ENCODE measurements at regions not wholly inside any gene's neighbourhood (a gene's known extent, or its start where the extent isn't known, plus 50 kb on each side); places are given as distances from the start of the nearest gene placed in this dataset.

DNA sequence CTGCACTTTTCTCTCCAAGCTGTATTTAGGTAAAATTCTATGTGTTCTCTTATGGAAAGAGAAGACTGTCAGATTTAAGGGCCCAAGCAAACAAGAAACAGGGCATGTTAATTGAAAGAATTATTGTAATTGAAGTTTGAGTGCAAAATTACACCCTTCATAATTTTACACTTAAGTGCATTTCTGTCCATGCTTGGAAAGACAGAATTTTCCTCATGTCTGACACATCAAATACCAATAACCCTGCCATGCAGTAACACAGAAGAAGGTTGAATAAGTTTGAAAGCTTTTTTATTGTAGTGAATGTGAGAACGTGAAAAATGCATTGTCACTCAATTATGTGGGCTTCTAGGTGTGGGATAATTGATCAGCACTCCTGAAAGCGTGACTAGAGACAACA is 52.9 kb upstream of the PARD3B start:
- TF ChIP-seq POLR2A (IDR thresholded peaks at IDR 0.05): no peak
- TF ChIP-seq, protein P1, sequence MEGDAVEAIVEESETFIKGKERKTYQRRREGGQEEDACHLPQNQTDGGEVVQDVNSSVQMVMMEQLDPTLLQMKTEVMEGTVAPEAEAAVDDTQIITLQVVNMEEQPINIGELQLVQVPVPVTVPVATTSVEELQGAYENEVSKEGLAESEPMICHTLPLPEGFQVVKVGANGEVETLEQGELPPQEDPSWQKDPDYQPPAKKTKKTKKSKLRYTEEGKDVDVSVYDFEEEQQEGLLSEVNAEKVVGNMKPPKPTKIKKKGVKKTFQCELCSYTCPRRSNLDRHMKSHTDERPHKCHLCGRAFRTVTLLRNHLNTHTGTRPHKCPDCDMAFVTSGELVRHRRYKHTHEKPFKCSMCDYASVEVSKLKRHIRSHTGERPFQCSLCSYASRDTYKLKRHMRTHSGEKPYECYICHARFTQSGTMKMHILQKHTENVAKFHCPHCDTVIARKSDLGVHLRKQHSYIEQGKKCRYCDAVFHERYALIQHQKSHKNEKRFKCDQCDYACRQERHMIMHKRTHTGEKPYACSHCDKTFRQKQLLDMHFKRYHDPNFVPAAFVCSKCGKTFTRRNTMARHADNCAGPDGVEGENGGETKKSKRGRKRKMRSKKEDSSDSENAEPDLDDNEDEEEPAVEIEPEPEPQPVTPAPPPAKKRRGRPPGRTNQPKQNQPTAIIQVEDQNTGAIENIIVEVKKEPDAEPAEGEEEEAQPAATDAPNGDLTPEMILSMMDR (IDR thresholded peaks at IDR 0.05): no peak
- TF ChIP-seq EP300 (IDR thresholded peaks at IDR 0.05): no peak
- no peak for TF ChIP-seq POLR2AphosphoS5 (IDR thresholded peaks at IDR 0.05)
